ENCODE measurements at regions not wholly inside any gene's neighbourhood (a gene's known extent, or its start where the extent isn't known, plus 50 kb on each side); places are given as distances from the start of the nearest gene placed in this dataset.

DNA sequence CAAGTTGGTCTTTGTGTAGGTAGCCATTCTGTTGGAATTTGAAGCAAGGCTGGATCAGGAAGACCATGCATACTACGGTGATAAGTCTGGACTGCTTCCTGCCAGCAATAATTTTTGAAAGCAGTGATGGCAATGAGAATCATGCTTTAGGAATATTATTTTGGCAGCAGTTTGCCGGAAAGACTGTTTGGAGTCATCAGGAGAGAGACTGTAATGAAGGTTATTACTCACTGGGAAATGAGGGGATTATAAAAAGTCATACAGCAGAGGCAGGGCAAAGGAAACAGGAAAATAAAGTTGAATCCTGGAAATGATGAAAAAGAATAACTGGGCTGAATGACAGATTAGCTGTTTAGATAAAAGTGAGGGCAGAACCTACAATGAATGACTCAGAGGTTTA is 1136.8 kb upstream of the AUTS2 start:
- TF ChIP-seq, protein P1, sequence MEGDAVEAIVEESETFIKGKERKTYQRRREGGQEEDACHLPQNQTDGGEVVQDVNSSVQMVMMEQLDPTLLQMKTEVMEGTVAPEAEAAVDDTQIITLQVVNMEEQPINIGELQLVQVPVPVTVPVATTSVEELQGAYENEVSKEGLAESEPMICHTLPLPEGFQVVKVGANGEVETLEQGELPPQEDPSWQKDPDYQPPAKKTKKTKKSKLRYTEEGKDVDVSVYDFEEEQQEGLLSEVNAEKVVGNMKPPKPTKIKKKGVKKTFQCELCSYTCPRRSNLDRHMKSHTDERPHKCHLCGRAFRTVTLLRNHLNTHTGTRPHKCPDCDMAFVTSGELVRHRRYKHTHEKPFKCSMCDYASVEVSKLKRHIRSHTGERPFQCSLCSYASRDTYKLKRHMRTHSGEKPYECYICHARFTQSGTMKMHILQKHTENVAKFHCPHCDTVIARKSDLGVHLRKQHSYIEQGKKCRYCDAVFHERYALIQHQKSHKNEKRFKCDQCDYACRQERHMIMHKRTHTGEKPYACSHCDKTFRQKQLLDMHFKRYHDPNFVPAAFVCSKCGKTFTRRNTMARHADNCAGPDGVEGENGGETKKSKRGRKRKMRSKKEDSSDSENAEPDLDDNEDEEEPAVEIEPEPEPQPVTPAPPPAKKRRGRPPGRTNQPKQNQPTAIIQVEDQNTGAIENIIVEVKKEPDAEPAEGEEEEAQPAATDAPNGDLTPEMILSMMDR (IDR thresholded peaks at IDR 0.05) = no peak
- TF ChIP-seq POLR2A (IDR thresholded peaks at IDR 0.05) = no peak
